Adrenal gland (tissue), 9 donors: ENCODE measurements at regions not wholly inside any gene's neighbourhood (a gene's known extent, or its start where the extent isn't known, plus 50 kb on each side); places are given as distances from the start of the nearest gene placed in this dataset.
"Not testable (repeated sequence)": the region's sequence is repeated elsewhere in the genome, so short reads cannot be mapped to it uniquely, and the experiment has no call there.

Experiments used
- DNase-seq, 7 donors: peaks; one replicate each; pipeline ENCODE4 v3.0.0-alpha.2; 2019 to 2020
- H3K27ac ChIP-seq, 5 donors: fragments of 200-600 bp; sonication (generic) in 4 of 5; 1 replicate in 3 of 5; 2 replicates in 2 of 5; pipeline versions ENCODE4 v1.5.1 to v1.8.0; 2016 to 2020; ENCODE audit warnings: mild to moderate bottlenecking in 1 of 5
- H3K27me3 ChIP-seq: fragments of 200-600 bp; 2 replicates; pipeline ENCODE4 v1.8.0; 2021
- H3K36me3 ChIP-seq, 2 donors: fragments of 200-600 bp; replicated peaks in 1 of 2; 1 replicate in 1 of 2; 2 replicates in 1 of 2; pipeline versions ENCODE4 v1.5.1 to v1.8.0; 2018 to 2022
- H3K4me1 ChIP-seq, 2 donors: fragments of 200-600 bp; replicated peaks in 1 of 2; 1 replicate in 1 of 2; 2 replicates in 1 of 2; pipeline versions ENCODE4 v1.5.1 to v1.8.0; 2018 to 2021
- H3K4me3 ChIP-seq, 4 donors: fragments of 200-600 bp; sonication (generic) in 3 of 4; one replicate each; pipeline ENCODE4 v1.5.1; 2016 to 2018
- H3K9me3 ChIP-seq, 3 donors: fragments of 200-600 bp; sonication (generic) in 1 of 3; replicated peaks in 1 of 3; 1 replicate in 2 of 3; 2 replicates in 1 of 3; pipeline versions ENCODE4 v1.5.1 to v1.8.0; 2016 to 2021
- CTCF ChIP-seq, 6 experiments: fragments of 450-650 bp in 4 of 6; fragments of 200-600 bp in 2 of 6; sonication (generic) in 1 of 6; IDR thresholded peaks; 1 replicate in 5 of 6; 2 replicates in 1 of 6; pipeline versions ENCODE4 v1.5.1 to v1.8.0; 2016 to 2021; ENCODE audit warnings: antibody characterized with exemption in 6 of 6, mild to moderate bottlenecking in 2 of 6, moderate library complexity in 1 of 6
- POLR2A ChIP-seq, 2 donors: fragments of 450-650 bp; IDR thresholded peaks; one replicate each; pipeline ENCODE4 v1.6.1; 2017; ENCODE audit warnings: antibody characterized with exemption in 2 of 2, mild to moderate bottlenecking in 2 of 2, moderate library complexity in 1 of 2
- WGBS, 4 donors: extraction: QIAGEN DNeasy Blood & Tissue Kit in 2 of 4; methylation state at CpG; one replicate each; pipeline versions ENCODE4 v1.1.5 to v1.1.7; 2013 to 2017; 5-methylcytosine and 5-hydroxymethylcytosine counted together
- intact Hi-C, 2 donors: fragments of 100-400 bp; cut with DNase I; formaldehyde crosslinking; loops; one replicate each; pipeline versions ENCODE4 v1.14.1 to v1.15.0; 2022 to 2023
- donor health status: healthy with polysubstance abuse.
- donor health status: Bipolar disorder and iron deficiency.
- donor health status: DM: yes; HTN: yes; CAD: no.
- donor health status: DM: no; HTN: no; CAD: no.
- donor health status: DM: no; HTN: no; CAD: no.

- Histone ChIP-seq H3K27ac (no peak overlapping the region), H3K9me3 (peaks cover 0 to 6% (median 0%) of the 10 kb centered on the region in 3 donors), H3K27me3 (no peaks in the 10 kb centered on the region), H3K36me3 (no peaks in the 10 kb centered on the region), H3K4me3 (no peak overlapping the region), H3K4me1 (no peaks in the 10 kb centered on the region)
- intact Hi-C loops, result no loop called here
- no peak for TF ChIP-seq POLR2A (IDR thresholded peaks at IDR 0.05)
- TF ChIP-seq CTCF (IDR thresholded peaks at IDR 0.05), result no peak
- DNase-seq, result no peak
These were observed 195.9 kb upstream of the ZNF804A start for GRCh38 chr2:184402381-184402780.

- DNase-seq, intact Hi-C loops, H3K27ac ChIP-seq, H3K9me3 ChIP-seq, H3K4me3 ChIP-seq, H3K36me3 ChIP-seq, H3K27me3 ChIP-seq, H3K4me1 ChIP-seq: not testable (repeated sequence)
- 67 to 72% (median 71%) methylated on average over 7 of the region's 7 CpGs for WGBS, 4 donors
These were observed 191.2 kb upstream of the ZNF804A start for GRCh38 chr2:184407041-184407630.

- DNase-seq, result no peak
- WGBS, 4 donors, result 34 to 47% (median 41%) methylated on average over 1 of the region's 1 CpG
- H3K9me3 ChIP-seq, result no peaks in the 10 kb centered on the region
- TF ChIP-seq POLR2A (IDR thresholded peaks at IDR 0.05) (no peak), CTCF (IDR thresholded peaks at IDR 0.05) (no peak)
- H3K4me1 ChIP-seq, result no peaks in the 10 kb centered on the region
- intact Hi-C loops, result no loop called here
- no peaks in the 10 kb centered on the region for H3K27me3 ChIP-seq
- H3K27ac ChIP-seq, result no peak overlapping the region
- H3K36me3 ChIP-seq, result no peaks in the 10 kb centered on the region
- H3K4me3 ChIP-seq, result no peak overlapping the region
These were observed 188.2 kb upstream of the ZNF804A start for GRCh38 chr2:184410160-184410559.

GRCh38 chr2:184413221-184413620 lies 185.1 kb upstream of the ZNF804A start:
- intact Hi-C loops, result no loop called here
- Histone ChIP-seq H3K4me1 (no peaks in the 10 kb centered on the region), H3K9me3 (no peaks in the 10 kb centered on the region), H3K27ac (no peak overlapping the region), H3K27me3 (no peaks in the 10 kb centered on the region), H3K4me3 (no peak overlapping the region), H3K36me3 (no peaks in the 10 kb centered on the region)
- TF ChIP-seq POLR2A (IDR thresholded peaks at IDR 0.05), result no peak
- no peak for TF ChIP-seq CTCF (IDR thresholded peaks at IDR 0.05)
- no peak for DNase-seq
- 70 to 78% (median 74%) methylated on average over 2 of the region's 2 CpGs for WGBS, 4 donors

- Histone ChIP-seq H3K9me3 (no peaks in the 10 kb centered on the region), H3K4me3 (no peak overlapping the region), H3K27ac (no peak overlapping the region), H3K36me3 (no peaks in the 10 kb centered on the region), H3K27me3 (no peaks in the 10 kb centered on the region), H3K4me1 (no peaks in the 10 kb centered on the region)
- no peak for DNase-seq
- TF ChIP-seq CTCF (IDR thresholded peaks at IDR 0.05), result no peak
- no peak for TF ChIP-seq POLR2A (IDR thresholded peaks at IDR 0.05)
- intact Hi-C loops, result no loop called here
- WGBS, 4 donors, result 56 to 71% (median 70%) methylated on average over 1 of the region's 1 CpG
These were observed 184.6 kb upstream of the ZNF804A start for GRCh38 chr2:184413671-184414229.
